Endothelial cell of umbilical vein (primary cell): ENCODE measurements at regions not wholly inside any gene's neighbourhood (a gene's known extent, or its start where the extent isn't known, plus 50 kb on each side); places are given as distances from the start of the nearest gene placed in this dataset.
A peak's percentile ranks its signal among the peaks of the same experiment; 100 is the strongest.

Experiments
- BruUV-seq: library from RNA; stranded (reverse); fragments of 400-500 nt; replicated peaks from 2 replicates; lab custom pipeline; 2021; lab: Mats Ljungman, UMichigan
- CTCF ChIA-PET: fragments of 300-600, 350-600 bp; sonication (Branson Sonifier 250); formaldehyde crosslinking; loops from one replicate; lab custom pipeline; 2021; ENCODE audit warnings: antibody characterized with exemption, inconsistent platforms; lab: Charles Lee
- POLR2A ChIA-PET: fragments of 300-600, 350-600 bp; sonication (Branson Sonifier 250); formaldehyde crosslinking; loops from one replicate; lab custom pipeline; 2021; ENCODE audit warnings: antibody characterized with exemption, inconsistent platforms; lab: Charles Lee
- DNase-seq: peaks from one replicate; pipeline ENCODE4 v3.0.0-alpha.2; 2011; ENCODE audit warnings: low read depth, low spot score
- FAIRE-seq: peaks from 2 replicates; lab custom pipeline; 2011; peaks lifted over from hg19 to GRCh38; lab: Jason Lieb, UNC
- H2AFZ ChIP-seq: 2 replicates; pipeline ENCODE4 v1.6.0; 2012; ENCODE audit warnings: low read depth, low read length, control low read depth, inconsistent platforms
- H3K27ac ChIP-seq: 2 replicates; pipeline ENCODE4 v1.5.1; 2011; ENCODE audit warnings: low read depth, mild to moderate bottlenecking, control low read depth, low read length, moderate library complexity; ENCODE audit not compliant: insufficient read depth
- H3K27me3 ChIP-seq, 2 experiments: 2 replicates each; pipeline versions ENCODE4 v1.6.0 to v1.6.1; 2011; ENCODE audit warnings: low read length in 2 of 2, mixed read lengths in 1 of 2; ENCODE audit not compliant: control insufficient read depth in 2 of 2, insufficient read depth in 2 of 2
- H3K36me3 ChIP-seq, 2 experiments: 2 replicates in 1 of 2; 3 replicates in 1 of 2; pipeline ENCODE4 v1.5.1; 2011; ENCODE audit warnings: low read length in 2 of 2, mild to moderate bottlenecking in 1 of 2, moderate library complexity in 1 of 2; ENCODE audit not compliant: control insufficient read depth in 2 of 2, insufficient read depth in 2 of 2; ENCODE audit errors: extremely low read depth in 1 of 2
- H3K4me1 ChIP-seq: 3 replicates; pipeline ENCODE4 v1.5.1; 2011; ENCODE audit warnings: mild to moderate bottlenecking, low read length; ENCODE audit not compliant: control insufficient read depth, insufficient read depth; ENCODE audit errors: extremely low read depth
- H3K4me2 ChIP-seq: 2 replicates; pipeline ENCODE4 v1.6.1; 2011; ENCODE audit warnings: low read length, control low read depth, mixed read lengths; ENCODE audit not compliant: insufficient read depth
- H3K4me3 ChIP-seq, 3 experiments: fragments of 200-600 bp in 1 of 3; sonication (generic), shearing (Covaris generic) in 1 of 3; replicated peaks in 1 of 3; 2 replicates each; pipeline ENCODE4 v1.5.1; 2011 to 2016; ENCODE audit warnings: control low read depth in 3 of 3, low read length in 3 of 3, mild to moderate bottlenecking in 2 of 3, inconsistent platforms in 1 of 3, low read depth in 1 of 3, moderate library complexity in 1 of 3; ENCODE audit not compliant: insufficient read depth in 1 of 3
- H3K79me2 ChIP-seq: 2 replicates; pipeline ENCODE4 v1.6.0; 2012; ENCODE audit warnings: low read length, inconsistent platforms; ENCODE audit not compliant: control insufficient read depth, insufficient read depth
- H3K9ac ChIP-seq: replicated peaks from 2 replicates; pipeline ENCODE3; 2011; ENCODE audit warnings: low read length, control low read depth; ENCODE audit not compliant: insufficient read depth; ENCODE audit errors: extremely low read depth
- H3K9me1 ChIP-seq: replicated peaks from 3 replicates; pipeline ENCODE4 v1.6.0; 2011; ENCODE audit warnings: mild to moderate bottlenecking, low read length; ENCODE audit not compliant: control insufficient read depth, insufficient read depth; ENCODE audit errors: extremely low read depth
- H3K9me3 ChIP-seq: replicated peaks from 2 replicates; pipeline ENCODE4 v1.5.1; 2012; ENCODE audit warnings: low read length, inconsistent platforms; ENCODE audit not compliant: control insufficient read depth, insufficient read depth
- H4K20me1 ChIP-seq: replicated peaks from 2 replicates; pipeline ENCODE3; 2011; ENCODE audit warnings: mild to moderate bottlenecking, low read length; ENCODE audit not compliant: control insufficient read depth, insufficient read depth; ENCODE audit errors: extremely low read depth
- CTCF ChIP-seq, 2 donors: IDR thresholded peaks; 1 replicate in 1 of 2; 2 replicates in 1 of 2; pipeline ENCODE4 v1.5.1; 2011; ENCODE audit warnings: low read length in 2 of 2, mild to moderate bottlenecking in 2 of 2, moderate library complexity in 2 of 2, control low read depth in 1 of 2, inconsistent platforms in 1 of 2, low read depth in 1 of 2; ENCODE audit not compliant: insufficient read depth in 1 of 2; ENCODE audit errors: extremely low read depth in 1 of 2
- EZH2 ChIP-seq: IDR thresholded peaks from 2 replicates; pipeline ENCODE4 v1.6.1; 2012; ENCODE audit warnings: borderline replicate concordance, low read depth, mild to moderate bottlenecking, moderate library complexity, low read length, inconsistent platforms; ENCODE audit not compliant: severe bottlenecking
- FOS ChIP-seq: IDR thresholded peaks from 2 replicates; pipeline ENCODE4 v1.6.1; 2011; ENCODE audit warnings: mild to moderate bottlenecking, low read length, moderate library complexity, borderline replicate concordance; ENCODE audit not compliant: insufficient read depth
- GATA2 ChIP-seq: IDR thresholded peaks from 2 replicates; pipeline ENCODE4 v1.7.0; 2011; ENCODE audit warnings: low read depth, mild to moderate bottlenecking, moderate library complexity, mixed read lengths, low read length; ENCODE audit not compliant: insufficient read length, insufficient read depth
- JUN ChIP-seq: IDR thresholded peaks from 2 replicates; pipeline ENCODE4 v1.6.1; 2011; ENCODE audit warnings: borderline replicate concordance, low read depth; ENCODE audit not compliant: insufficient read length, insufficient read depth
- MAX ChIP-seq: IDR thresholded peaks from 2 replicates; pipeline ENCODE4 v1.6.1; 2011; ENCODE audit not compliant: insufficient read depth, insufficient read length
- MYC ChIP-seq: IDR thresholded peaks from one replicate; pipeline ENCODE4 v1.6.1; 2011; ENCODE audit warnings: mild to moderate bottlenecking, low read depth, low read length
- POLR2A ChIP-seq: IDR thresholded peaks from 2 replicates; pipeline ENCODE4 v1.6.1; 2012; ENCODE audit warnings: low read depth, mild to moderate bottlenecking, control low read depth, low read length
- POLR2AphosphoS5 ChIP-seq: IDR thresholded peaks from 2 replicates; pipeline ENCODE4 v1.6.1; 2012; ENCODE audit warnings: low read depth, mild to moderate bottlenecking, control low read depth, low read length, moderate library complexity; ENCODE audit not compliant: insufficient read depth
- dilution Hi-C: fragments of 300-500 bp; cut with MboI; formaldehyde crosslinking; loops from one replicate; pipeline ENCODE4 v1.15.0; 2019; ENCODE audit warnings: low sequenced_read_pairs; ENCODE audit not compliant: extremely low pct_ligation_motif_present
- intact Hi-C: fragments of 100-400 bp; cut with micrococcal nuclease; formaldehyde crosslinking; loops from one replicate; pipeline ENCODE4 v1.10.0; 2022

GRCh38 chr3:135895106-135895733 lies 70.3 kb upstream of the PPP2R3A start:
- dilution Hi-C loops (no loop called here), intact Hi-C loops (loop anchor here (1.0 to 10.0 kb wide), 4 partner anchors 147 to 1294 kb away; partner anchors contain the start of gene EPHB1)
- ChIA-PET POLR2A (no interaction called here), CTCF (interaction anchor here (1.0 to 6.2 kb wide), 4 partner anchors 147 to 1295 kb away, joined by 3 to 85 read pairs (median 4); partner anchors contain the start of gene EPHB1)
- no TSS peak for BruUV-seq
- peak; percentile 83 for FAIRE-seq
- no peaks in the 10 kb centered on the region for H4K20me1 ChIP-seq
- no peaks in the 10 kb centered on the region for H3K79me2 ChIP-seq
- H3K4me2 ChIP-seq: no peak overlapping the region
- no peak overlapping the region for H3K4me3 ChIP-seq
- H3K36me3 ChIP-seq: no peaks in the 10 kb centered on the region
- peak; percentile 78 for DNase-seq
- no peak for TF ChIP-seq GATA2
- peak; percentile 77 to 88 for TF ChIP-seq CTCF (IDR thresholded peaks at IDR 0.05; ENCODE audit: extremely low read depth in 1 of 2, insufficient read depth in 1 of 2, low read depth in 1 of 2, low read length in 2 of 2)
- H3K27ac ChIP-seq: no peak overlapping the region
- H3K27me3 ChIP-seq: peaks cover 0 to 2% of the 10 kb centered on the region in 2 experiments
- H2AFZ ChIP-seq: no peak overlapping the region
- no peaks in the 10 kb centered on the region for H3K9me3 ChIP-seq
- H3K9ac ChIP-seq: no peak overlapping the region
- no peaks in the 10 kb centered on the region for H3K4me1 ChIP-seq
- H3K9me1 ChIP-seq: no peaks in the 10 kb centered on the region

GRCh38 chr3:135895734-135896121 lies 69.8 kb upstream of the PPP2R3A start:
- TF ChIP-seq MAX (no peak), JUN (no peak), EZH2 (no peak), FOS (no peak), GATA2 (no peak), POLR2AphosphoS5 (no peak), CTCF (IDR thresholded peaks at IDR 0.05; ENCODE audit: extremely low read depth in 1 of 2, insufficient read depth in 1 of 2, low read depth in 1 of 2, low read length in 2 of 2) (no peak), POLR2A (no peak), MYC (no peak)
- H3K9me3 ChIP-seq: no peaks in the 10 kb centered on the region
- no peak overlapping the region for H3K9ac ChIP-seq
- POLR2A ChIA-PET: no interaction called here
- no TSS peak for BruUV-seq
- no peak overlapping the region for H2AFZ ChIP-seq
- H3K4me2 ChIP-seq: no peak overlapping the region
- H3K27ac ChIP-seq: no peak overlapping the region
- dilution Hi-C loops (no loop called here), intact Hi-C loops (loop anchor here (1.0 to 10.0 kb wide), 4 partner anchors 147 to 1294 kb away; partner anchors contain the start of gene EPHB1)
- H3K79me2 ChIP-seq: no peaks in the 10 kb centered on the region
- H4K20me1 ChIP-seq: no peaks in the 10 kb centered on the region
- FAIRE-seq (no peak), DNase-seq (no peak)
- H3K4me1 ChIP-seq: no peaks in the 10 kb centered on the region
- no peak overlapping the region for H3K4me3 ChIP-seq
- CTCF ChIA-PET: interaction anchor here (1.0 to 6.2 kb wide), 4 partner anchors 147 to 1295 kb away, joined by 3 to 85 read pairs (median 4); partner anchors contain the start of gene EPHB1
- H3K9me1 ChIP-seq: no peaks in the 10 kb centered on the region
- H3K36me3 ChIP-seq: no peaks in the 10 kb centered on the region
- H3K27me3 ChIP-seq: peaks cover 0 to 2% of the 10 kb centered on the region in 2 experiments
